ENCODE measurements at regions not wholly inside any gene's neighbourhood (a gene's known extent, or its start where the extent isn't known, plus 50 kb on each side); places are given as distances from the start of the nearest gene placed in this dataset.

- TF ChIP-seq, protein P1, sequence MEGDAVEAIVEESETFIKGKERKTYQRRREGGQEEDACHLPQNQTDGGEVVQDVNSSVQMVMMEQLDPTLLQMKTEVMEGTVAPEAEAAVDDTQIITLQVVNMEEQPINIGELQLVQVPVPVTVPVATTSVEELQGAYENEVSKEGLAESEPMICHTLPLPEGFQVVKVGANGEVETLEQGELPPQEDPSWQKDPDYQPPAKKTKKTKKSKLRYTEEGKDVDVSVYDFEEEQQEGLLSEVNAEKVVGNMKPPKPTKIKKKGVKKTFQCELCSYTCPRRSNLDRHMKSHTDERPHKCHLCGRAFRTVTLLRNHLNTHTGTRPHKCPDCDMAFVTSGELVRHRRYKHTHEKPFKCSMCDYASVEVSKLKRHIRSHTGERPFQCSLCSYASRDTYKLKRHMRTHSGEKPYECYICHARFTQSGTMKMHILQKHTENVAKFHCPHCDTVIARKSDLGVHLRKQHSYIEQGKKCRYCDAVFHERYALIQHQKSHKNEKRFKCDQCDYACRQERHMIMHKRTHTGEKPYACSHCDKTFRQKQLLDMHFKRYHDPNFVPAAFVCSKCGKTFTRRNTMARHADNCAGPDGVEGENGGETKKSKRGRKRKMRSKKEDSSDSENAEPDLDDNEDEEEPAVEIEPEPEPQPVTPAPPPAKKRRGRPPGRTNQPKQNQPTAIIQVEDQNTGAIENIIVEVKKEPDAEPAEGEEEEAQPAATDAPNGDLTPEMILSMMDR (IDR thresholded peaks at IDR 0.05; ENCODE audit: partially characterized antibody, unreplicated experiment), result no peak
- H3K36me3 Mint-ChIP-seq (ENCODE audit: unreplicated experiment), result peaks cover 3% of the 10 kb centered on the region
- no peaks in the 10 kb centered on the region for H3K27me3 Mint-ChIP-seq (ENCODE audit: unreplicated experiment)
- no peaks in the 10 kb centered on the region for H3K4me1 Mint-ChIP-seq (ENCODE audit: low read depth, unreplicated experiment)
- no peak overlapping the region for H3K27ac Mint-ChIP-seq (ENCODE audit: unreplicated experiment)
- H3K4me3 Mint-ChIP-seq (ENCODE audit: unreplicated experiment), result no peak overlapping the region
- H3K9me3 Mint-ChIP-seq (ENCODE audit: unreplicated experiment), result no peaks in the 10 kb centered on the region
- no peak for DNase-seq
These were observed 186.5 kb downstream of the NR4A2 start for GRCh38 chr2:156145976-156146375.

DNA sequence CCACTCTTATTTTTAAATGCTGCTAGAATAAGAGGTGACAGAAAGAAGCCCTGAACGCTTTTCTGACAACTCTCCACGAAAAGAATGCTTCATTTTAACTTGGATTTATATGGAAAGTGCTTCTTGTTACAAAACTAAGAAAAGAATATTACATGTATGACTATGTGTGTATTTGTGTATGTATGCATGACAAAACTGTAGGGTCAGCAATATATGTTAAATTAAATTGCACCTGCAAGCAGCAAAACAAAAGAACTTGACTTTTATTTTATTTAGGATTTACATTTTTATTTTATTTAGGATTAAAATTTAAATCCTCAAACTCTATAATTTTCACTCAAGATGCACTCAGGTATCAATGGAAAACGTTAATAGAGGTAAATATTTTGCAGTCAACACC is 187.1 kb downstream of the NR4A2 start:
- H3K36me3 Mint-ChIP-seq (ENCODE audit: unreplicated experiment), result peaks cover 3% of the 10 kb centered on the region
- H3K9me3 Mint-ChIP-seq (ENCODE audit: unreplicated experiment), result no peaks in the 10 kb centered on the region
- H3K4me1 Mint-ChIP-seq (ENCODE audit: low read depth, unreplicated experiment), result no peaks in the 10 kb centered on the region
- no peak overlapping the region for H3K27ac Mint-ChIP-seq (ENCODE audit: unreplicated experiment)
- TF ChIP-seq, protein P1 (IDR thresholded peaks at IDR 0.05; ENCODE audit: partially characterized antibody, unreplicated experiment), result no peak
- H3K27me3 Mint-ChIP-seq (ENCODE audit: unreplicated experiment), result no peaks in the 10 kb centered on the region
- H3K4me3 Mint-ChIP-seq (ENCODE audit: unreplicated experiment), result no peak overlapping the region
- no peak for DNase-seq

DNA sequence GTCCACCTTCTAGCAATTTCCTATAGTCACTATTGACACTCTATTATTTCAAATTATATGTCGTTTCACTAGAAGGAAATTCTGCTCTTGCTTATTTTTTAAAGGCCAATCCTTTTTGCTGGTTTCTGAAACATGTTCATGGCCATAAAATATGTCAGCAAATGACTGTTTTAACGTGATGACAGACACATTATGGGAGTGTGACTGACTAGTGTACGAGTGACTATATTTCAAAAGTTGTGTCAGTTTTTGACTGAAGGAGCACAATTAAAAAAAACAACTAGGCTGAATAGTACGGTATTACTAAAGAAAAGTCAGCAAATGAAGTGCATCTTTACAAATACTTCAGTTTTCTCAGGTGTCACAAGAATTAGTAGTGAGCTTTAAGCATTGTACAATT is 196.0 kb downstream of the NR4A2 start:
- DNase-seq, result no peak
- no peaks in the 10 kb centered on the region for H3K4me1 Mint-ChIP-seq (ENCODE audit: low read depth, unreplicated experiment)
- no peak overlapping the region for H3K4me3 Mint-ChIP-seq (ENCODE audit: unreplicated experiment)
- TF ChIP-seq, protein P1 (IDR thresholded peaks at IDR 0.05; ENCODE audit: partially characterized antibody, unreplicated experiment), result no peak
- no peak overlapping the region for H3K27ac Mint-ChIP-seq (ENCODE audit: unreplicated experiment)
- H3K9me3 Mint-ChIP-seq (ENCODE audit: unreplicated experiment), result no peaks in the 10 kb centered on the region
- H3K27me3 Mint-ChIP-seq (ENCODE audit: unreplicated experiment), result no peaks in the 10 kb centered on the region
- H3K36me3 Mint-ChIP-seq (ENCODE audit: unreplicated experiment), result no peaks in the 10 kb centered on the region

- H3K36me3 Mint-ChIP-seq (ENCODE audit: unreplicated experiment), result no peaks in the 10 kb centered on the region
- TF ChIP-seq, protein P1 (IDR thresholded peaks at IDR 0.05; ENCODE audit: partially characterized antibody, unreplicated experiment), result no peak
- no peak overlapping the region for H3K4me3 Mint-ChIP-seq (ENCODE audit: unreplicated experiment)
- DNase-seq, result no peak
- no peaks in the 10 kb centered on the region for H3K4me1 Mint-ChIP-seq (ENCODE audit: low read depth, unreplicated experiment)
- no peaks in the 10 kb centered on the region for H3K9me3 Mint-ChIP-seq (ENCODE audit: unreplicated experiment)
- H3K27me3 Mint-ChIP-seq (ENCODE audit: unreplicated experiment), result no peaks in the 10 kb centered on the region
- no peak overlapping the region for H3K27ac Mint-ChIP-seq (ENCODE audit: unreplicated experiment)
These were observed 197.6 kb downstream of the NR4A2 start for GRCh38 chr2:156134887-156135286.

- TF ChIP-seq, protein P1 (IDR thresholded peaks at IDR 0.05; ENCODE audit: partially characterized antibody, unreplicated experiment), result no peak
- H3K4me3 Mint-ChIP-seq (ENCODE audit: unreplicated experiment), result no peak overlapping the region
- H3K36me3 Mint-ChIP-seq (ENCODE audit: unreplicated experiment), result no peaks in the 10 kb centered on the region
- no peaks in the 10 kb centered on the region for H3K27me3 Mint-ChIP-seq (ENCODE audit: unreplicated experiment)
- H3K9me3 Mint-ChIP-seq (ENCODE audit: unreplicated experiment), result no peaks in the 10 kb centered on the region
- no peak for DNase-seq
- H3K27ac Mint-ChIP-seq (ENCODE audit: unreplicated experiment), result no peak overlapping the region
- no peaks in the 10 kb centered on the region for H3K4me1 Mint-ChIP-seq (ENCODE audit: low read depth, unreplicated experiment)
These were observed 199.6 kb downstream of the NR4A2 start for GRCh38 chr2:156132941-156133340.

Data from glutamatergic neuron (in vitro differentiated cells).